ENCODE measurements at regions not wholly inside any gene's neighbourhood (a gene's known extent, or its start where the extent isn't known, plus 50 kb on each side); places are given as distances from the start of the nearest gene placed in this dataset.
A peak's percentile ranks its signal among the peaks of the same experiment; 100 is the strongest.

GRCh38 chr19:29402563-29402962 is 123.2 kb upstream of the VSTM2B start:
- Histone ChIP-seq H3K14ac (ENCODE audit: low read length) (no peak overlapping the region), H2AK5ac (ENCODE audit: low read depth, low read length) (peak overlapping the region; percentile 92), H3K27me3 (ENCODE audit: control insufficient read depth in 3 of 3, insufficient read depth in 3 of 3, low read depth in 1 of 3, low read length in 3 of 3) (peaks cover 0 to 27% (median 2%) of the 10 kb centered on the region in 3 experiments), H2BK15ac (ENCODE audit: low read length) (peak overlapping the region; percentile 80), H3K79me1 (ENCODE audit: low read depth, low read length) (no peaks in the 10 kb centered on the region), H3K23ac (ENCODE audit: low read depth, low read length, poor library complexity) (peak overlapping the region; percentile 56), H3K18ac (ENCODE audit: low read length) (peak overlapping the region; percentile 65), H4K8ac (ENCODE audit: low read depth, low read length) (no peak overlapping the region), H4K91ac (ENCODE audit: low read depth, low read length, poor library complexity) (no peak overlapping the region), H2BK12ac (ENCODE audit: low read length) (peak overlapping the region; percentile 46), H3K36me3 (replicated peaks in 1 of 2; ENCODE audit: control insufficient read depth in 2 of 2, insufficient read depth in 2 of 2, low read length in 2 of 2) (no peaks in the 10 kb centered on the region), H3K27ac (replicated peaks; ENCODE audit: low read length) (no peak overlapping the region), H2AFZ (ENCODE audit: low read length) (no peak overlapping the region), H3K4me2 (ENCODE audit: insufficient read depth, low read length, poor library complexity, severe bottlenecking) (no peak overlapping the region), H3K9me3 (replicated peaks in 1 of 2; ENCODE audit: control insufficient read depth in 2 of 2, insufficient read depth in 1 of 2, low read depth in 1 of 2, low read length in 2 of 2) (no peaks in the 10 kb centered on the region), H3K9ac (ENCODE audit: low read depth, low read length, poor library complexity) (no peak overlapping the region), H3K4me1 (ENCODE audit: control insufficient read depth in 2 of 2, insufficient read depth in 1 of 2, low read depth in 1 of 2, low read length in 2 of 2) (peaks cover 5 to 31% of the 10 kb centered on the region in 2 donors), H2BK120ac (ENCODE audit: low read depth, low read length) (peak overlapping the region; percentile 62), H2BK5ac (ENCODE audit: low read length) (no peak overlapping the region), H3K4ac (ENCODE audit: low read length) (no peak overlapping the region), H3K4me3 (ENCODE audit: low read length in 2 of 2) (no peak overlapping the region)
- WGBS, 2 donors (ENCODE audit: extremely low coverage in 2 of 2, insufficient read length in 2 of 2, insufficient replicate concordance in 1 of 2), result no CpG with 5 or more reads among the region's 6 CpGs
- DNase-seq (ENCODE audit: low spot score), result no peak

DNA sequence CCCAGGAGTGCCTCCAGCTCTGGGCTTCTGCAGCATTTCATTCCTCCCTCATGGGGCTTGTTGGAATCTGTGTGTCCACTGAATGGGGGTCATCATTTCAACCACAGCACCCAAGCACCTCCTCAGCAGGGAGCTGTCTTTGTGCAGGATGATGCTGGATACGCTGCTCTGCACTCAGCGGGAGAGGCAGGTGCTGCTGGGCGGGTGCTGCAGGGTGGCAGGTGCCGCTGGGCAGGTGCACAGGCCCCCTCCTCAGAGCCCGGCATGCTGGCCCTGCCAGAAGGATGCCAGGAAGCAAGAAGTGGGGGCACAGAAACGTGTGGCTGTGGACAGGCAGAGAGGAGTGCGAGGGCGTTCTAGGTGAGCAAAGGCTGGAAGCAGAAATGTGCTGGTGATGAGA is 121.8 kb upstream of the VSTM2B start:
- H3K14ac ChIP-seq (ENCODE audit: low read length), result peak overlapping the region; percentile 32
- H2AFZ ChIP-seq (ENCODE audit: low read length), result no peak overlapping the region
- H3K79me1 ChIP-seq (ENCODE audit: low read depth, low read length), result no peaks in the 10 kb centered on the region
- no peak overlapping the region for H3K4me3 ChIP-seq (ENCODE audit: low read length in 2 of 2)
- H2BK15ac ChIP-seq (ENCODE audit: low read length), result peak overlapping the region; percentile 72
- peak overlapping the region; percentile 67 for H4K91ac ChIP-seq (ENCODE audit: low read depth, low read length, poor library complexity)
- peak overlapping the region; percentile 86 for H3K18ac ChIP-seq (ENCODE audit: low read length)
- peak overlapping the region; percentile 25 for H3K4ac ChIP-seq (ENCODE audit: low read length)
- H2BK12ac ChIP-seq (ENCODE audit: low read length), result peak overlapping the region; percentile 97
- H2BK5ac ChIP-seq (ENCODE audit: low read length), result peak overlapping the region; percentile 82
- no CpG with 5 or more reads among the region's 8 CpGs for WGBS, 2 donors (ENCODE audit: extremely low coverage in 2 of 2, insufficient read length in 2 of 2, insufficient replicate concordance in 1 of 2)
- peaks cover 0 to 32% (median 2%) of the 10 kb centered on the region in 3 experiments for H3K27me3 ChIP-seq (ENCODE audit: control insufficient read depth in 3 of 3, insufficient read depth in 3 of 3, low read depth in 1 of 3, low read length in 3 of 3)
- H3K27ac ChIP-seq (replicated peaks; ENCODE audit: low read length), result no peak overlapping the region
- H3K36me3 ChIP-seq (replicated peaks in 1 of 2; ENCODE audit: control insufficient read depth in 2 of 2, insufficient read depth in 2 of 2, low read length in 2 of 2), result no peaks in the 10 kb centered on the region
- peak overlapping the region; percentile 84 for H2BK120ac ChIP-seq (ENCODE audit: low read depth, low read length)
- DNase-seq (ENCODE audit: low spot score), result no peak
- peak overlapping the region; percentile 69 for H2AK5ac ChIP-seq (ENCODE audit: low read depth, low read length)
- peak overlapping the region; percentile 61 for H3K23ac ChIP-seq (ENCODE audit: low read depth, low read length, poor library complexity)
- H3K9ac ChIP-seq (ENCODE audit: low read depth, low read length, poor library complexity), result peak overlapping the region; percentile 53
- no peak overlapping the region for H4K8ac ChIP-seq (ENCODE audit: low read depth, low read length)
- no peak overlapping the region for H3K4me2 ChIP-seq (ENCODE audit: insufficient read depth, low read length, poor library complexity, severe bottlenecking)
- peaks cover 5 to 31% of the 10 kb centered on the region in 2 donors for H3K4me1 ChIP-seq (ENCODE audit: control insufficient read depth in 2 of 2, insufficient read depth in 1 of 2, low read depth in 1 of 2, low read length in 2 of 2)
- H3K9me3 ChIP-seq (replicated peaks in 1 of 2; ENCODE audit: control insufficient read depth in 2 of 2, insufficient read depth in 1 of 2, low read depth in 1 of 2, low read length in 2 of 2), result no peaks in the 10 kb centered on the region

- peak overlapping the region; percentile 40 for H3K4me2 ChIP-seq (ENCODE audit: insufficient read depth, low read length, poor library complexity, severe bottlenecking)
- H3K36me3 ChIP-seq (replicated peaks in 1 of 2; ENCODE audit: control insufficient read depth in 2 of 2, insufficient read depth in 2 of 2, low read length in 2 of 2), result no peaks in the 10 kb centered on the region
- no peak overlapping the region for H3K23ac ChIP-seq (ENCODE audit: low read depth, low read length, poor library complexity)
- peak overlapping the region; percentile 76 for H2BK15ac ChIP-seq (ENCODE audit: low read length)
- peak overlapping the region; percentile 49 for H2AK5ac ChIP-seq (ENCODE audit: low read depth, low read length)
- H4K91ac ChIP-seq (ENCODE audit: low read depth, low read length, poor library complexity), result no peak overlapping the region
- peak overlapping the region; percentile 75 for H2AFZ ChIP-seq (ENCODE audit: low read length)
- peak overlapping the region; percentile 84 for H2BK120ac ChIP-seq (ENCODE audit: low read depth, low read length)
- H4K8ac ChIP-seq (ENCODE audit: low read depth, low read length), result no peak overlapping the region
- peak overlapping the region; percentile 58 for H3K27ac ChIP-seq (replicated peaks; ENCODE audit: low read length)
- no peak overlapping the region for H3K4ac ChIP-seq (ENCODE audit: low read length)
- H3K27me3 ChIP-seq (ENCODE audit: control insufficient read depth in 3 of 3, insufficient read depth in 3 of 3, low read depth in 1 of 3, low read length in 3 of 3), result peaks cover 0 to 32% (median 0%) of the 10 kb centered on the region in 3 experiments
- H3K9me3 ChIP-seq (replicated peaks in 1 of 2; ENCODE audit: control insufficient read depth in 2 of 2, insufficient read depth in 1 of 2, low read depth in 1 of 2, low read length in 2 of 2), result no peaks in the 10 kb centered on the region
- H2BK5ac ChIP-seq (ENCODE audit: low read length), result peak overlapping the region; percentile 82
- no peak overlapping the region for H3K4me3 ChIP-seq (ENCODE audit: low read length in 2 of 2)
- peak overlapping the region; percentile 22 for H3K14ac ChIP-seq (ENCODE audit: low read length)
- peak overlapping the region; percentile 27 for H2BK12ac ChIP-seq (ENCODE audit: low read length)
- peak; percentile 89 for DNase-seq (ENCODE audit: low spot score)
- H3K18ac ChIP-seq (ENCODE audit: low read length), result peak overlapping the region; percentile 86
- H3K4me1 ChIP-seq (ENCODE audit: control insufficient read depth in 2 of 2, insufficient read depth in 1 of 2, low read depth in 1 of 2, low read length in 2 of 2), result peaks cover 5 to 28% of the 10 kb centered on the region in 2 donors
- no peaks in the 10 kb centered on the region for H3K79me1 ChIP-seq (ENCODE audit: low read depth, low read length)
- WGBS, 2 donors (ENCODE audit: extremely low coverage in 2 of 2, insufficient read length in 2 of 2, insufficient replicate concordance in 1 of 2), result no CpG with 5 or more reads among the region's 33 CpGs
- peak overlapping the region; percentile 46 for H3K9ac ChIP-seq (ENCODE audit: low read depth, low read length, poor library complexity)
Measured at GRCh38 chr19:29404951-29405727, 120.7 kb upstream of the VSTM2B start.

- Histone ChIP-seq H3K27ac (replicated peaks; ENCODE audit: low read length) (peak overlapping the region; percentile 58), H4K91ac (ENCODE audit: low read depth, low read length, poor library complexity) (no peak overlapping the region), H2BK15ac (ENCODE audit: low read length) (peak overlapping the region; percentile 8), H2BK5ac (ENCODE audit: low read length) (peak overlapping the region; percentile 82), H3K27me3 (ENCODE audit: control insufficient read depth in 3 of 3, insufficient read depth in 3 of 3, low read depth in 1 of 3, low read length in 3 of 3) (peaks cover 0 to 32% (median 0%) of the 10 kb centered on the region in 3 experiments), H3K4me2 (ENCODE audit: insufficient read depth, low read length, poor library complexity, severe bottlenecking) (no peak overlapping the region), H2AK5ac (ENCODE audit: low read depth, low read length) (peak overlapping the region; percentile 9), H3K79me1 (ENCODE audit: low read depth, low read length) (no peaks in the 10 kb centered on the region), H3K18ac (ENCODE audit: low read length) (peak overlapping the region; percentile 84), H2BK120ac (ENCODE audit: low read depth, low read length) (no peak overlapping the region), H3K4ac (ENCODE audit: low read length) (no peak overlapping the region), H3K9ac (ENCODE audit: low read depth, low read length, poor library complexity) (peak overlapping the region; percentile 46), H3K4me3 (ENCODE audit: low read length in 2 of 2) (no peak overlapping the region), H3K23ac (ENCODE audit: low read depth, low read length, poor library complexity) (no peak overlapping the region), H3K36me3 (replicated peaks in 1 of 2; ENCODE audit: control insufficient read depth in 2 of 2, insufficient read depth in 2 of 2, low read length in 2 of 2) (no peaks in the 10 kb centered on the region), H2AFZ (ENCODE audit: low read length) (peak overlapping the region; percentile 75), H3K14ac (ENCODE audit: low read length) (peak overlapping the region; percentile 22), H4K8ac (ENCODE audit: low read depth, low read length) (no peak overlapping the region), H3K9me3 (replicated peaks in 1 of 2; ENCODE audit: control insufficient read depth in 2 of 2, insufficient read depth in 1 of 2, low read depth in 1 of 2, low read length in 2 of 2) (no peaks in the 10 kb centered on the region), H3K4me1 (ENCODE audit: control insufficient read depth in 2 of 2, insufficient read depth in 1 of 2, low read depth in 1 of 2, low read length in 2 of 2) (peaks cover 5 to 27% of the 10 kb centered on the region in 2 donors), H2BK12ac (ENCODE audit: low read length) (peak overlapping the region; percentile 27)
- DNase-seq (ENCODE audit: low spot score), result no peak
- WGBS, 2 donors (ENCODE audit: extremely low coverage in 2 of 2, insufficient read length in 2 of 2, insufficient replicate concordance in 1 of 2), result no CpG with 5 or more reads among the region's 11 CpGs
Measured at GRCh38 chr19:29405728-29405995, 120.1 kb upstream of the VSTM2B start.

Data from neuronal stem cell (in vitro differentiated cells).